Natural killer cell (primary cell): ENCODE measurements at regions not wholly inside any gene's neighbourhood (a gene's known extent, or its start where the extent isn't known, plus 50 kb on each side); places are given as distances from the start of the nearest gene placed in this dataset.

Experiments used
- ATAC-seq, 3 donors: fragments of 150-1000 bp in 2 of 3; fragments of 200-7000 bp in 1 of 3; cut with Tn5 transposase; 1 replicate in 1 of 3; 2 replicates in 2 of 3; pipeline ENCODE4 v1.10.0; 2021; ENCODE audit warnings: mild to moderate bottlenecking in 2 of 3, moderate library complexity in 2 of 3
- DNase-seq, 2 donors: peaks; one replicate each; pipeline versions ENCODE4 v3.0.0 to v3.0.0-alpha.2; 2013 to 2021; ENCODE audit warnings: mixed read lengths in 1 of 2
- H3K27ac ChIP-seq: one replicate; pipeline ENCODE4 v1.5.1; 2013; ENCODE audit warnings: mild to moderate bottlenecking, low read length
- H3K27me3 ChIP-seq: one replicate; pipeline ENCODE4 v1.6.1; 2013; ENCODE audit warnings: low read length; ENCODE audit not compliant: control insufficient read depth, insufficient read depth
- H3K36me3 ChIP-seq: one replicate; pipeline ENCODE4 v1.6.1; 2013; ENCODE audit warnings: low read length; ENCODE audit not compliant: control insufficient read depth, insufficient read depth
- H3K4me1 ChIP-seq: one replicate; pipeline ENCODE4 v1.6.1; 2013; ENCODE audit warnings: low read length; ENCODE audit not compliant: control insufficient read depth, insufficient read depth
- H3K4me3 ChIP-seq: one replicate; pipeline ENCODE4 v1.5.1; 2013; ENCODE audit warnings: low read length
- H3K9me3 ChIP-seq: one replicate; pipeline ENCODE4 v1.6.1; 2013; ENCODE audit warnings: low read length; ENCODE audit not compliant: control insufficient read depth, insufficient read depth
- H3K27ac Mint-ChIP-seq, 2 donors: one replicate each; pipeline ENCODE4 v1.8.0; 2022; ENCODE audit warnings: mild to moderate bottlenecking in 2 of 2, mixed read lengths in 2 of 2, moderate library complexity in 1 of 2
- H3K27me3 Mint-ChIP-seq, 2 donors: one replicate each; pipeline ENCODE4 v1.8.0; 2022; ENCODE audit warnings: low read depth in 2 of 2, mixed read lengths in 2 of 2
- H3K36me3 Mint-ChIP-seq: one replicate; pipeline ENCODE4 v1.8.0; 2022; ENCODE audit warnings: mixed read lengths
- H3K4me1 Mint-ChIP-seq, 2 donors: one replicate each; pipeline ENCODE4 v1.8.0; 2022; ENCODE audit warnings: mixed read lengths in 2 of 2
- H3K4me3 Mint-ChIP-seq: one replicate; pipeline ENCODE4 v1.8.0; 2022; ENCODE audit warnings: mild to moderate bottlenecking, moderate library complexity, mixed read lengths
- H3K9me3 Mint-ChIP-seq, 2 donors: one replicate each; pipeline ENCODE4 v1.8.0; 2022; ENCODE audit warnings: mixed read lengths in 2 of 2
- WGBS: methylation state at CpG from one replicate; pipeline ENCODE4 v1.1.7; 2013; ENCODE audit warnings: missing lambda C conversion rate; ENCODE audit not compliant: insufficient coverage; 5-methylcytosine and 5-hydroxymethylcytosine counted together
- intact Hi-C: fragments of 100-400 bp; cut with micrococcal nuclease; formaldehyde crosslinking; loops from one replicate; pipeline ENCODE4 v1.14.2; 2022
- TF ChIP-seq, protein P1 (sequence below): fragments of 200-600 bp; IDR thresholded peaks from one replicate; pipeline ENCODE4 v1.8.0; 2022; ENCODE audit warnings: antibody characterized with exemption

DNA sequence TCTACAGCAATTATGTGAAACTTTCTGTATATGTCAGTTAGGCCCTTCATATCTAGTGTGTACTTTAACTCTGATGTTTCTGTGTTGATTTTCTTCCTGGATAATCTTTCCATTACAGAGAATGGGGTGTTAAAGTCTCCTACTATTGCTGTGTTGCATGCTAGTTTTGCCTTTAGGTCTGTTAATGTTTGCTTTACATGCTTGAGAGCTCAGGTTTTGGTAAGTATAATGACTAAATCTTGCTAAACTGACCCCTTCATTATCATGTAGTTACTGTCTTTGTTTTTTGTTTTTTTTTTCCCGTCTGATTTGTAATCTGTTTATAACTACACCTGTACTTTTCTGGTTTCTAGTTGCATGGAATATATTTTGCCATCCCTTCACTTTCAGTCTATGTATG lies 63.6 kb upstream of the UGT2B15 start:
- Histone ChIP-seq H3K27me3 (no peaks in the 10 kb centered on the region), H3K4me1 (no peaks in the 10 kb centered on the region), H3K4me3 (no peak overlapping the region), H3K27ac (no peak overlapping the region), H3K9me3 (no peaks in the 10 kb centered on the region), H3K36me3 (no peaks in the 10 kb centered on the region)
- TF ChIP-seq, protein P1, sequence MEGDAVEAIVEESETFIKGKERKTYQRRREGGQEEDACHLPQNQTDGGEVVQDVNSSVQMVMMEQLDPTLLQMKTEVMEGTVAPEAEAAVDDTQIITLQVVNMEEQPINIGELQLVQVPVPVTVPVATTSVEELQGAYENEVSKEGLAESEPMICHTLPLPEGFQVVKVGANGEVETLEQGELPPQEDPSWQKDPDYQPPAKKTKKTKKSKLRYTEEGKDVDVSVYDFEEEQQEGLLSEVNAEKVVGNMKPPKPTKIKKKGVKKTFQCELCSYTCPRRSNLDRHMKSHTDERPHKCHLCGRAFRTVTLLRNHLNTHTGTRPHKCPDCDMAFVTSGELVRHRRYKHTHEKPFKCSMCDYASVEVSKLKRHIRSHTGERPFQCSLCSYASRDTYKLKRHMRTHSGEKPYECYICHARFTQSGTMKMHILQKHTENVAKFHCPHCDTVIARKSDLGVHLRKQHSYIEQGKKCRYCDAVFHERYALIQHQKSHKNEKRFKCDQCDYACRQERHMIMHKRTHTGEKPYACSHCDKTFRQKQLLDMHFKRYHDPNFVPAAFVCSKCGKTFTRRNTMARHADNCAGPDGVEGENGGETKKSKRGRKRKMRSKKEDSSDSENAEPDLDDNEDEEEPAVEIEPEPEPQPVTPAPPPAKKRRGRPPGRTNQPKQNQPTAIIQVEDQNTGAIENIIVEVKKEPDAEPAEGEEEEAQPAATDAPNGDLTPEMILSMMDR = no peak
- intact Hi-C loops = no loop called here
- H3K4me3 Mint-ChIP-seq = no peak overlapping the region
- H3K9me3 Mint-ChIP-seq = peaks cover 9 to 17% of the 10 kb centered on the region in 2 donors
- ATAC-seq (no peak), DNase-seq (no peak)
- no peak overlapping the region for H3K27ac Mint-ChIP-seq
- H3K36me3 Mint-ChIP-seq = no peaks in the 10 kb centered on the region
- no CpG with 5 or more reads among the region's 1 CpG for WGBS
- H3K4me1 Mint-ChIP-seq = no peaks in the 10 kb centered on the region
- H3K27me3 Mint-ChIP-seq = no peaks in the 10 kb centered on the region

DNA sequence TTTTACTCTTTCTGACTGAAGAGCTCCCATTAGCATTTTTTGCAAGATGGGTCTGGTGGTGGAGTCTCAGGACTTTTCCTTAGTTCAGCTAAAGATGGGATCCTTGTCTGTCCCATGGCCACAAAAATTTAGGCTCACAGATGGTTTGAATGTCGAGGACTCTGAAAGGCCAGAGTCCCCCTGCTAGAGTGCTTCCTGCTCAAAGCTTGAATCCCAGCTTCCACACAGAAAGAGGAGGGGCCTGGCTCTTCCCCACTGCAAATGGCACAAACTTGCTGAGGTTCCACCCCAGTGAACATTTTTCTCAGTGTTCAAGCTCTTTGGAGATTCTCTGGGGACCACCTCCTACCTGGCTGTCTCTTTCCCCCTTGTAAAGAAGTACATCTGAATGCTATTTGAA lies 64.7 kb upstream of the UGT2B15 start:
- Mint-ChIP-seq H3K27ac (no peak overlapping the region), H3K9me3 (peaks cover 9 to 15% of the 10 kb centered on the region in 2 donors), H3K27me3 (no peaks in the 10 kb centered on the region), H3K4me3 (no peak overlapping the region), H3K4me1 (no peaks in the 10 kb centered on the region), H3K36me3 (no peaks in the 10 kb centered on the region)
- Histone ChIP-seq H3K4me3 (no peak overlapping the region), H3K27ac (no peak overlapping the region), H3K36me3 (no peaks in the 10 kb centered on the region), H3K4me1 (no peaks in the 10 kb centered on the region), H3K9me3 (no peaks in the 10 kb centered on the region), H3K27me3 (no peaks in the 10 kb centered on the region)
- TF ChIP-seq, protein P1 = no peak
- no peak for DNase-seq
- 38% methylated on average over 1 of the region's 1 CpG for WGBS
- ATAC-seq = no peak
- intact Hi-C loops = no loop called here

DNA sequence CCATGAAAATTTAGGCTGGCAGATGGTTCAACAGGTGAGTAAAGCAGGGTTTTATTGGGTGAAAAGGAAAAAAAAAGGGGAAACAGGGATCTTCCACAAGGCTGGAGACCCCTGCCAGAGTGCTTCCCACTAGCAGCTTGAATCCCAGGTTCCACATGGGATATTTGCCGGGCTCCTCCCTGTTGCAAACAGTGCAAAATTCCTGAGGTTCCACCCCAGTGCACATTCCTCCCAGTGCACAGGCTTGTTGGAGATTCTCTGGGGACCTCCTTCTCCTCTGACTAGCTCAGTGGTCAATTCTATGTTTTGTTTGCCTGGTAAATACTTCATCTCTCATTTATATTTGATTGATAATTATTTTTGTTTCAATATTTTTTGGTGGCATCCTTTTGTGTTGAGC lies 66.4 kb upstream of the UGT2B15 start:
- no peaks in the 10 kb centered on the region for H3K36me3 Mint-ChIP-seq
- H3K4me1 Mint-ChIP-seq = no peaks in the 10 kb centered on the region
- no peaks in the 10 kb centered on the region for H3K9me3 ChIP-seq
- peaks cover 9 to 22% of the 10 kb centered on the region in 2 donors for H3K9me3 Mint-ChIP-seq
- no peak overlapping the region for H3K27ac ChIP-seq
- H3K4me3 Mint-ChIP-seq = no peak overlapping the region
- no peaks in the 10 kb centered on the region for H3K36me3 ChIP-seq
- H3K27ac Mint-ChIP-seq = no peak overlapping the region
- TF ChIP-seq, protein P1 = no peak
- DNase-seq = no peak
- no peaks in the 10 kb centered on the region for H3K27me3 Mint-ChIP-seq
- no peaks in the 10 kb centered on the region for H3K4me1 ChIP-seq
- H3K4me3 ChIP-seq = no peak overlapping the region
- ATAC-seq = no peak
- H3K27me3 ChIP-seq = no peaks in the 10 kb centered on the region
- intact Hi-C loops = no loop called here
- WGBS = 0% methylated on average over 1 of the region's 1 CpG

DNA sequence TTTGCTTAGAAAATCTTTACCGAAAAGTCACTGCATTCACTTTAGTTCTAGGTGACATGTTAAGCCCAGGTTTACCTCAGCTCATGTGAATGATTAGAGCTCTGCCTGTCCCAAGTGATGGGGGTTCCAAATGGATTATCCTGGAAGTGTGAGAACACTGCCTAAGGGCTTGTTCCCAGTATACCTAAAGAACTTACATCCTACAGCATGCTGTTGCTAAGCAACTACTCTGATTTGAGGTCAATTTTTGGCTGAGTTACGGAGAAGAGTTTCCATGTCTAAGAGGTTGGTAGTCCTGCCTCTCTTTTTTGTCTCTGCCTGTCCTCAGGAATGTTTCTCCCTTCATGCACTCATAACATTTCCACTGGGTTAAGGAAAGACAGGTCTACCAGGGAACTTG lies 67.6 kb upstream of the UGT2B15 start:
- 91% methylated on average over 2 of the region's 2 CpGs for WGBS

More for the DNA sequence above, 67.6 kb upstream of the UGT2B15 start:
- Mint-ChIP-seq H3K27me3 (no peaks in the 10 kb centered on the region), H3K4me3 (no peak overlapping the region), H3K27ac (no peak overlapping the region), H3K4me1 (no peaks in the 10 kb centered on the region), H3K9me3 (peaks cover 11 to 22% of the 10 kb centered on the region in 2 donors), H3K36me3 (no peaks in the 10 kb centered on the region)
- Histone ChIP-seq H3K27me3 (no peaks in the 10 kb centered on the region), H3K36me3 (no peaks in the 10 kb centered on the region), H3K9me3 (no peaks in the 10 kb centered on the region), H3K4me1 (no peaks in the 10 kb centered on the region), H3K27ac (no peak overlapping the region), H3K4me3 (no peak overlapping the region)
- DNase-seq = no peak
- TF ChIP-seq, protein P1 = no peak
- intact Hi-C loops = no loop called here
- no peak for ATAC-seq
